ENCODE measurements at regions not wholly inside any gene's neighbourhood (a gene's known extent, or its start where the extent isn't known, plus 50 kb on each side); places are given as distances from the start of the nearest gene placed in this dataset.

GRCh38 chr15:48060396-48060795 lies 60.4 kb upstream of the SLC24A5 start:
- intact Hi-C loops (cut with DNase I) = no loop called here
- no peak for TF ChIP-seq CTCF (IDR thresholded peaks at IDR 0.05)
- 53 to 73% (median 60%) methylated on average over 1 of the region's 1 CpG for WGBS, 3 donors
- Histone ChIP-seq H3K4me3 (no peak overlapping the region), H3K9me3 (no peaks in the 10 kb centered on the region), H3K27me3 (ENCODE audit: insufficient read depth in 3 of 3, low read length in 2 of 3) (no peaks in the 10 kb centered on the region), H3K36me3 (ENCODE audit: insufficient read depth in 1 of 2, low read depth in 1 of 2) (no peaks in the 10 kb centered on the region), H3K4me1 (no peaks in the 10 kb centered on the region), H3K27ac (no peak overlapping the region)
- DNase-seq (no peak), ATAC-seq (no peak)

GRCh38 chr15:48061605-48062004 lies 59.2 kb upstream of the SLC24A5 start:
- Histone ChIP-seq H3K4me3 (no peak overlapping the region), H3K27me3 (ENCODE audit: insufficient read depth in 3 of 3, low read length in 2 of 3) (no peaks in the 10 kb centered on the region), H3K36me3 (ENCODE audit: insufficient read depth in 1 of 2, low read depth in 1 of 2) (no peaks in the 10 kb centered on the region), H3K4me1 (no peaks in the 10 kb centered on the region), H3K27ac (no peak overlapping the region), H3K9me3 (no peaks in the 10 kb centered on the region)
- WGBS, 3 donors = 82 to 86% (median 86%) methylated on average over 6 of the region's 6 CpGs
- no peak for ATAC-seq
- no peak for TF ChIP-seq CTCF (IDR thresholded peaks at IDR 0.05)
- DNase-seq = no peak
- intact Hi-C loops (cut with DNase I) = no loop called here

- Histone ChIP-seq H3K27ac (no peak overlapping the region), H3K4me3 (no peak overlapping the region), H3K36me3 (ENCODE audit: insufficient read depth in 1 of 2, low read depth in 1 of 2) (no peaks in the 10 kb centered on the region), H3K4me1 (no peaks in the 10 kb centered on the region), H3K27me3 (ENCODE audit: insufficient read depth in 3 of 3, low read length in 2 of 3) (no peaks in the 10 kb centered on the region), H3K9me3 (no peaks in the 10 kb centered on the region)
- TF ChIP-seq CTCF (IDR thresholded peaks at IDR 0.05) = no peak
- 56 to 61% (median 60%) methylated on average over 11 of the region's 11 CpGs for WGBS, 3 donors
- no peak for DNase-seq
- intact Hi-C loops (cut with DNase I) = no loop called here
- ATAC-seq = no peak
These were observed 58.5 kb upstream of the SLC24A5 start for GRCh38 chr15:48062148-48062872.

- Histone ChIP-seq H3K9me3 (no peaks in the 10 kb centered on the region), H3K27me3 (ENCODE audit: insufficient read depth in 3 of 3, low read length in 2 of 3) (no peaks in the 10 kb centered on the region), H3K36me3 (ENCODE audit: insufficient read depth in 1 of 2, low read depth in 1 of 2) (no peaks in the 10 kb centered on the region), H3K27ac (no peak overlapping the region), H3K4me3 (no peak overlapping the region), H3K4me1 (no peaks in the 10 kb centered on the region)
- ATAC-seq (no peak), DNase-seq (no peak)
- intact Hi-C loops (cut with DNase I) = no loop called here
- no peak for TF ChIP-seq CTCF (IDR thresholded peaks at IDR 0.05)
- WGBS, 3 donors = 42 to 57% (median 49%) methylated on average over 2 of the region's 2 CpGs
These were observed 57.3 kb upstream of the SLC24A5 start for GRCh38 chr15:48063411-48063985.

- no peak for DNase-seq
- WGBS, 3 donors = 72 to 77% (median 75%) methylated on average over 2 of the region's 2 CpGs
- Histone ChIP-seq H3K27me3 (ENCODE audit: insufficient read depth in 3 of 3, low read length in 2 of 3) (no peaks in the 10 kb centered on the region), H3K9me3 (no peaks in the 10 kb centered on the region), H3K36me3 (ENCODE audit: insufficient read depth in 1 of 2, low read depth in 1 of 2) (no peaks in the 10 kb centered on the region), H3K27ac (no peak overlapping the region), H3K4me3 (no peak overlapping the region), H3K4me1 (no peaks in the 10 kb centered on the region)
- ATAC-seq = no peak
- TF ChIP-seq CTCF (IDR thresholded peaks at IDR 0.05) = no peak
- intact Hi-C loops (cut with DNase I) = no loop called here
These were observed 56.4 kb upstream of the SLC24A5 start for GRCh38 chr15:48064421-48064820.

All from psoas muscle (tissue), 7 donors.